ENCODE measurements at regions not wholly inside any gene's neighbourhood (a gene's known extent, or its start where the extent isn't known, plus 50 kb on each side); places are given as distances from the start of the nearest gene placed in this dataset.
A peak's percentile ranks its signal among the peaks of the same experiment; 100 is the strongest.
"Not testable (repeated sequence)": the region's sequence is repeated elsewhere in the genome, so short reads cannot be mapped to it uniquely, and the experiment has no call there.

- DNase-seq (ENCODE audit: low read depth in 2 of 2) = peak in 1 of 2 donors; percentile 21
These were observed 85.3 kb upstream of the AKAP12 start for GRCh38 chr6:151154418-151154817.

DNA sequence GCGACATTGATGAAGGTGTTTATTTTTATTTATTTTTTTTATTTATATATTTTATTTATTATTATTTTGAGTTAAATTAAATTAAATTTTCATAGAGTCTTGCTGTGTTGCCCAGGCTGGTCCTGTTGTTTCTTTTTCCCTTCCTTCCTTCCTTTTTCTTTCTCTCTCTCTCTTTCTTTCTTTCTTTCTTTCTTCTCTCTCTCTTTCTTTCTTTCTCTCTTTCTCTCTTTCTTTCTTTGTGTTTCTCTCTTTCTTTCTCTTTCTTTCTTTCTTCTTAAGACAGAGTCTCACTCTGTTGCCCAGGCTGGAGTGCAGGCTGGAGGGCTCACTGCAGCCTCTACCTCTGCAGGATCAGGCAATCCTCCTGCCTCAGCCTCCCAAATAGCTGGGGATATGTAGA, 84.7 kb upstream of the AKAP12 start:
- no peak for DNase-seq (ENCODE audit: low read depth in 2 of 2)

DNA sequence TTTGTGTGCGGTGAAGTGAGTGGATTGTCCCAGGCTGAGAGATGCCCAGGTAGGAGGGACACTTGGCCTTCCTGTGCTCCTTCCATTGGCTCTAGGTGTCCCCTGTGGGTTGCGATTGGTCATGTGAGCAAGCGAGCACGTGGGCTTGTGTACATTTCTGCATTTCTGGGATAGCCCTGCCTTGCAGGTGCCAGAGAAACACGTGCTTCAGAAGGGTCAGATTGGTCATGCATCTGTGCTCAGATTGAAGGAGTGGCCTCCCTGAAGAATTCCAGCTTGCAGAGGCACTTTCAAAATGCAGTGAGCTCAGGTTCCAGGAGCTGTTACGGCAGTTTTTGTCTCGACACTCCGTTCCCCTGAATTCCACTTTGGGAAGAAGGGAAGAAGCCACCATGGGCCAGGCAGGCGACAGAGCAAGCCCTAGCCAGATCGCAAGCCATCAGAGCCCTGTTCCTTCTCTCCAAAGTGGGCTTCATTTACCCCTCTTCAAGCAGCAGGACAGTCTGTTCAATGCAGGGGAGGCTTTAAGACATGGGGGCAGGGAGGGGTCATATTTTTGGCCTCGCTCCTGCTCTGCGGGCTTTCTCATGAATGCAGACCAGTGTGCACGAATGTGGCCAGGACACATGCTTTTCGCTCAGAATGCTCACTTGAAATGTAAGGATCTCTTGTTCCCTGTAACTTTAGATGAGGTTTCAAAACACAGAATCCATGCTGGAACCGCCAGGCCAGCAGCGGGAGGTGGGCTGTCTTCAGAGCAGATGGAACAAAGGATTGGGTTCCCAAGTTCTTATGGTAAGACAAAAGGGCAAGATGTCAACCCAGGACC, 78.6 kb upstream of the AKAP12 start:
- no peak for DNase-seq (ENCODE audit: low read depth in 2 of 2)

DNA sequence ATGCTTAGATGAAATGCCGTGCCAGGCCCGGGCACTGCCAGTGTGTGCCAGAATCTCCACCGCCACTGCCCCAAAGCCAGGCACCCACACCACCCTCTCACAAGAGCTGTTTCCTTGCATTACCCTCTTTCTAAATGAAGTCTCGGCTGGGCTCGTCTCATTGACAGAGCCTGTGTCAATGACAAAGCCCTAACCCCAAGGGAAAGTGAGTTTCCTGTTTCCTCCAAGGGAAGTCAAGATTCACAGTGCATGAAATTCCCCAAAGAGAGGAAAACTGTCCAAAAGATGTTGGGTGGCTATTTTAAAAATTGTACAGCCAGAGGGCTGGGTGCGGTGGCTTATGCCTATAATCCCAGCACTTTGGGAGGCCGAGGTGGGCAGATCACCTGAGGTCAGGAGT, 75.4 kb upstream of the AKAP12 start:
- no peak for DNase-seq (ENCODE audit: low read depth in 2 of 2)

GRCh38 chr6:151166180-151166579, 73.6 kb upstream of the AKAP12 start:
- DNase-seq (ENCODE audit: low read depth in 2 of 2) = no peak

DNA sequence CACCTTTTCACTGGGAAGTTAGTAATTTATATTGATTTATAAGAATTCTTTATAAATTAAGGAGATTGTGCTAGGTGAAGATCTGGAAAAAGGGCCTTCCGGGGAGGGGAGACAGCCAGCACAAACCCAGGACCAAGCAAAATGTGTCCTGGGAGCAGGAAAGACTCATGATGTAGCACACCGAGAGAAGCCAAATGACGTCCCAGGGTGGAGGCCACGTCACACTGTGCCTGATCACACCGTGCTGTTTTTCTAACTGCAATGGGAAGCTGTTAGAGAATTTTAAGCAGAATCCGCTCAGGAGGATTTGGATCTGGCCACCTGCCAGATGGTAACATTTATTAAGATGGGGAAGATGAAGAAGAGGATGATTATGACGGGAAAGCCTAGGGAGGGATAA, 72.7 kb upstream of the AKAP12 start:
- DNase-seq (ENCODE audit: low read depth in 2 of 2) = no peak

- DNase-seq (ENCODE audit: low read depth in 2 of 2) = no peak
These were observed 69.0 kb upstream of the AKAP12 start for GRCh38 chr6:151170622-151171246.

DNA sequence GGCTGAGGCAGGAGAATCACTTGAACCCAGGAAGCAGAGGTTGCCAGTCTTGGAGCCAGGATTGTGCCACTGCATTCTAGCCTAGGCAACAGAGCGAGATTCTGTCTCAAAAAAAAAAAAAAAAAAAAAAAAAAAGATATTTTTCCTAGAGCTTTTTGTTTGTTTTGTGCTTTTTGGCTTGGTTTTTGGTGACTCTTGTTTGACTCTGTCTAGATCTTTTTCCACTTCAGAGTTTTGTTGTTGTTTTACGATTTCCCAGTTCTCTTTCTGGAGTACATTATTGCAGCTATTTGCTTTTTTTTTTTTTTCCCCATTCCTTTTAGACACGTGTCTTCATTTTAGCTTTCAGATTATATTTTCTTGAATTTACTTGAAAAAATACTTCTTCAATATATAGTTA, 67.0 kb upstream of the AKAP12 start:
- DNase-seq (ENCODE audit: low read depth in 2 of 2) = no peak

- DNase-seq (ENCODE audit: low read depth in 2 of 2) = no peak
These were observed 63.9 kb upstream of the AKAP12 start for GRCh38 chr6:151175662-151176445.

- no peak for DNase-seq (ENCODE audit: low read depth in 2 of 2)
These were observed 62.6 kb upstream of the AKAP12 start for GRCh38 chr6:151176911-151177770.

- no peak for DNase-seq (ENCODE audit: low read depth in 2 of 2)
These were observed 61.4 kb upstream of the AKAP12 start for GRCh38 chr6:151178373-151178772.

DNA sequence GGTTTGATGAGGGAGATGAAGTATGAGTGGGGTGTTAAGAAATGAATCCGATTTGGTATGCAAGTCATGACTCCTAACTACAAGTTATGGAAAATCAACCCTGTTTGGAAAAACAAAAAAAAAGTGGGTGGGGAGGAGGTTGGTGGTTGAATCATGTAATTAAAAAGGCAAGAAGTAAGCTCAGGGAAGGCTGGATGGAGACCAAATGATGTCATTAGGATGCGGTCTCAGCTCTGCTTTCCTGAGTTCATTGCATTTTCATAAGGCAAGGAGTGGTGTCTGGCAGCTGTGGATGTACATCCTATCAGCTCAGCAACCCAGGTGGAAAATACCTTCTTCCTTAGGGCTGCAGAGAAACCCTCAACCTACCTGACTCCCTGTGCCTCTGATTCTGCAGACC, 60.4 kb upstream of the AKAP12 start:
- DNase-seq (ENCODE audit: low read depth in 2 of 2) = no peak

DNA sequence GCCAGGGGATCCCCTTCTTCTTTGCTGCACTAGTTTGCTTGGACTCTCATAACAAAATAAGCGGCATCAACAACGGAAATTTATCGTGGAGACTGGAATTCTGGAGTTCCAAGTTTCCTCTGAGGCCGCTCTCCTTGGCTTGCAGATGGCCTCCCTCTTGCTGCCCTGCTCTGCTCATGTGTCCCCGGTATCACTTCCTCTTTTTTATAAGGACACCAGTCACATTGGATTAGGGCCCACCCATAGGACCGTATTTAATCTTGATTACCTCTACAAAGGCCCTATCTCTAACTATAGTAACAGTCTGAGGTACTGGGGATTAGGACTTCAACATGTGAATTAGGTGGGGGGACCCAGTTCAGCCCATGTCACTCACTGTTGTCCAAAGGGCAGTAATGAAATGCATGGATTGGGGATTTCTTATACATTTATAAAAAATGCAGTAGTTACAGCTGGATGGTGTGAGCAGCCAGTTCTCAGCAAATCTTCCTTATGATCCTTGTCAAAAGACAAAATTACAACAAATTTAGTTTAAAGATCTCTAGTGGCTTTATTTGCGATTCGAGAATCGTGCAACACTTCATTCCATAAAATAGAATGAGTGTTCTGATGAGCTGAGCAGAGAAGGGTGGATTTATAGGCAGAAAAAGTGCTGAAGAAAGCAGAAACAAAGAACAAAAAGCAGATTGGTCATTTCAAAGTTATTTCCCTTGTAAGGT, 59.3 kb upstream of the AKAP12 start:
- DNase-seq (ENCODE audit: low read depth in 2 of 2) = no peak

DNA sequence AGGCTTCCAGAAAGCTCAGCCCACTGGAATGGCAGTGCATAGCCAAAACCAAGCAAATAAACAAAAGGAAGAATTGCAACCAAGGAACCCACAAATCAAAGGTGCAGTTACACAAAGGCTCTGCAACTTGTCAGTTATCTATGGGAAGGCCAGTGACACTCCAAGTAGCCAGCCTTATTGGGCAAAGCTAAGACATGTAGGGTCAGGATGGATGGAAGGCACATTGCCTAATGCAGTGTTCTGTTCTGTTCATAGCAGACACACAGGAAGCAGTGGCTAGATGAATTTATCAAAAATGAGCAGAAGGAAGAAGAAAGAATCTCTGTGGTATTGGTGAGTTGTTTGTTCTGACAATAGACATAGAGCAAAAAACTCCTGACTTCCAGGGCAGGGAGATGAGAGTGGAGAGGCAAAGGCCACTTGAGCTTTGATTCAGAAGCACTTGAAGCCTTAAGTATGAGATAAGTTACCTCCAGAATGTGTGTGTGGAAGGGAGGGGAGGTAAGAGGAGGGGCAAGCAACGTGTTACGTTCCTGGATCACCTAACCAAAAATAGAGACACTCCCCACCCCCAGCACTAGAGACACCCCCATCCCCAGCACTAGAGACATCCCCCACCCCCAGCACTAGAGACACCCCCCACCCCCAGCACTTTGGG, 57.9 kb upstream of the AKAP12 start:
- no peak for DNase-seq (ENCODE audit: low read depth in 2 of 2)

DNA sequence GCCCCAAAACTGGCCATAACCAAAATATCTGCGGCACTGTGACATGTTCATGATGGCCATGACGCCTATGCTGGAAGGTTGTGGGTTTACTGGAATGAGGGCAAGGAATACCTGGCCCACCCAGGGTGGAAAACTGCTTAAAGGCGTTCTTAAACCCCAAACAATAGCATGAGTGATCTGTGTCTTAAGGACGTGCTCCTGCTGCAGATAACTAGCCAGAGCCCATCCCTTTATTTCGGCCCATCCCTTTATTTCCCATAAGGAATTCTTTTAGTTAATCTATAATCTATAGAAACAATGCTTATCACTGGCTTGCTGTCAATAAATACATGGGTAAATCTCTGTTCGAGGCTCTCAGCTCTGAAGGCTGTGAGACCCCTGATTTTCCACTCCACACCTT, 56.8 kb upstream of the AKAP12 start:
- not testable (repeated sequence) for DNase-seq (ENCODE audit: low read depth in 2 of 2)

DNA sequence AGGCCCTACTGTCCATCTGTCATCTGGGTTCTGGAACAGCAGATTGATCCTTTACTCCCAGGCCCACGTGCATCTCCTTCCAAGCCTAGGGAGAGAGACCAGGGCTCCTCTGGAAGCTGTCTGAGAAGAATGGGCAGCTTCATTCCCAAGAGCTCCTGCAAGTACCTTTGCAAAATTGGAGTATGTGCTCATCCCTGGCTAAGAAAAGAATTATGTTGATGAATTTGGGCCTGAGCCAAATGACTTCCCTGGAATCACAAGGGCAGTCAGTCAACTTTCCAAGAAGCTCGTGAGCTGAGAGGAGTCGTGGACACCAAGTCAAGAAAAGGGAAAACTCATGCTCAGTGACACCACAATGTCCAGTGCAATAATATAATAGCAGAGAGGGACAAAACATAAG, 54.6 kb upstream of the AKAP12 start:
- no peak for DNase-seq (ENCODE audit: low read depth in 2 of 2)

- DNase-seq (ENCODE audit: low read depth in 2 of 2) = no peak
These were observed 53.5 kb upstream of the AKAP12 start for GRCh38 chr6:151186306-151186705.

- no peak for DNase-seq (ENCODE audit: low read depth in 2 of 2)
These were observed 52.9 kb upstream of the AKAP12 start for GRCh38 chr6:151186804-151187330.
